ENCODE measurements at regions not wholly inside any gene's neighbourhood (a gene's known extent, or its start where the extent isn't known, plus 50 kb on each side); places are given as distances from the start of the nearest gene placed in this dataset.

DNA sequence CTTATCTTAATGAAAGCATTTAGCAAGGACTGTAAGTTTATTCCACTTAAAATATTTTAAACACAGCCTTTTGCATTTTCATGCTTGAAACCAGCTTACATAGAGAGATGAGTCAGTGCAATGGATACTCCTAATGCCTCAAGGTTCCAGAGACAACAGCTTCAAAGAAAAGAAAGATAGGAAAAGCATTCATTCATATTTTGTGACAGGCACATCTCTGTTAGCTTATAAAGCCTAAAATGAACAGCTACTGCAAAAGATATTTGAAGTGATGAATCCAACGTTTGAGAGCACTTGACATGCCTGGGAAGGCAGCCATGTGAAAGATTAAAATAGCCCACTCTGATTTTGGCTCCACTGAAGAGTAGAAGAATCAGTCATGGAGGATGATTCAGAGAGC lies 814.5 kb downstream of the RPS29 start:
- WGBS (ENCODE audit: extremely low coverage, insufficient read length, low lambda C conversion rate) = no CpG with 5 or more reads among the region's 1 CpG
- Mint-ChIP-seq H3K27ac (no peak overlapping the region), H3K27me3 (ENCODE audit: low read depth) (no peaks in the 10 kb centered on the region)

More for the DNA sequence above, 814.5 kb downstream of the RPS29 start:
- Histone ChIP-seq H2BK15ac (ENCODE audit: low read depth, low read length) (no peak overlapping the region), H4K8ac (replicated peaks; ENCODE audit: insufficient read length, low read depth, low read length) (no peak overlapping the region), H3K14ac (ENCODE audit: insufficient read depth, low read length) (no peak overlapping the region), H3K23me2 (ENCODE audit: insufficient read length, low read depth, low read length, poor library complexity, severe bottlenecking) (no peaks in the 10 kb centered on the region), H3K27me3 (ENCODE audit: insufficient read depth, low read length) (no peaks in the 10 kb centered on the region), H3K56ac (ENCODE audit: insufficient read length, low read depth, low read length) (no peak overlapping the region), H3K18ac (ENCODE audit: insufficient read length, low read depth, low read length) (no peak overlapping the region), H4K5ac (ENCODE audit: insufficient read length, low read depth, low read length) (no peak overlapping the region), H3K4ac (ENCODE audit: low read depth, low read length) (no peak overlapping the region), H2BK5ac (ENCODE audit: insufficient read length, low read length) (no peak overlapping the region), H2BK12ac (ENCODE audit: insufficient read length, low read depth, low read length) (no peak overlapping the region), H3K27ac (ENCODE audit: insufficient read length, low read depth, low read length) (no peak overlapping the region), H3K9ac (ENCODE audit: extremely low read depth, insufficient read length, low read length) (no peak overlapping the region), H3T11ph (ENCODE audit: low read length) (no peak overlapping the region), H3K4me1 (ENCODE audit: insufficient read depth, low read length) (no peaks in the 10 kb centered on the region), H4K91ac (ENCODE audit: insufficient read length, low read depth, low read length) (no peak overlapping the region), H3K4me2 (ENCODE audit: insufficient read depth, insufficient read length, low read length) (no peak overlapping the region), H2AFZ (ENCODE audit: low read length) (no peak overlapping the region), H4K20me1 (ENCODE audit: control insufficient read depth, insufficient read depth, insufficient read length) (no peaks in the 10 kb centered on the region), H3K79me1 (ENCODE audit: insufficient read depth, low read depth, low read length, poor library complexity, severe bottlenecking) (no peaks in the 10 kb centered on the region), H2AK5ac (ENCODE audit: insufficient read length, low read length) (no peak overlapping the region), H3K79me2 (ENCODE audit: insufficient read depth, low read length) (no peaks in the 10 kb centered on the region), H2BK20ac (ENCODE audit: low read depth, low read length, poor library complexity, severe bottlenecking) (no peak overlapping the region), H2BK120ac (ENCODE audit: low read depth, low read length, poor library complexity, severe bottlenecking) (no peak overlapping the region), H3K9me3 (ENCODE audit: control insufficient read depth, low read depth, low read length) (no peaks in the 10 kb centered on the region), H3K23ac (ENCODE audit: insufficient read length, low read depth, low read length) (no peak overlapping the region)
- Mint-ChIP-seq H3K36me3 (ENCODE audit: insufficient read depth in 1 of 3, low read depth in 3 of 3) (peaks cover 7 to 13% (median 8%) of the 10 kb centered on the region in 3 experiments; a peak in 4 of 7 replicates), H3K4me3 (no peak overlapping the region), H3K9me3 (peaks cover 9 to 15% of the 10 kb centered on the region in 2 experiments; a peak in 4 of 5 replicates), H3K4me1 (0 out of 4 replicates have a peak, but pooled peaks cover 0 to 3% of the 10 kb centered on the region in 2 experiments)
- no peak for TF ChIP-seq CTCF (conservative IDR thresholded peaks at IDR 0.05)
- DNase-seq = no peak

All from H9 (cell line).